ENCODE measurements at regions not wholly inside any gene's neighbourhood (a gene's known extent, or its start where the extent isn't known, plus 50 kb on each side); places are given as distances from the start of the nearest gene placed in this dataset.

GRCh38 chr14:97065305-97066067, 268.3 kb downstream of the VRK1 start:
- Histone ChIP-seq H4K5ac (ENCODE audit: low read depth, low read length) (no peak overlapping the region), H2AK5ac (ENCODE audit: low read depth, low read length) (no peak overlapping the region), H3K4me1 (ENCODE audit: control insufficient read depth, insufficient read depth, low read length) (no peaks in the 10 kb centered on the region), H4K8ac (ENCODE audit: low read depth in 2 of 2, low read length in 2 of 2) (no peak overlapping the region), H2BK15ac (ENCODE audit: low read depth, low read length) (no peak overlapping the region), H3K14ac (replicated peaks; ENCODE audit: low read depth, low read length) (no peak overlapping the region), H3K79me1 (ENCODE audit: low read depth in 1 of 2, low read length in 2 of 2) (no peaks in the 10 kb centered on the region), H3K27ac (ENCODE audit: insufficient read depth, low read length) (no peak overlapping the region), H3K27me3 (ENCODE audit: control insufficient read depth, insufficient read depth, low read length) (no peaks in the 10 kb centered on the region), H2AK9ac (replicated peaks; ENCODE audit: low read depth, low read length, poor library complexity) (no peak overlapping the region), H3K36me3 (ENCODE audit: control insufficient read depth, insufficient read depth, low read length) (no peaks in the 10 kb centered on the region), H3K9me1 (ENCODE audit: insufficient read depth, low read length) (no peaks in the 10 kb centered on the region), H3K9ac (ENCODE audit: low read depth, low read length) (no peak overlapping the region), H2AFZ (replicated peaks; ENCODE audit: low read length, poor library complexity) (no peak overlapping the region), H2BK120ac (ENCODE audit: low read depth, low read length) (no peak overlapping the region), H4K91ac (ENCODE audit: insufficient read depth, low read depth, low read length) (no peak overlapping the region), H2BK5ac (ENCODE audit: low read depth, low read length, poor library complexity, severe bottlenecking) (no peak overlapping the region), H3K4me3 (ENCODE audit: insufficient read depth, low read depth, low read length) (no peak overlapping the region), H3K9me3 (ENCODE audit: control insufficient read depth, insufficient read depth, low read length) (peaks cover 40% of the 10 kb centered on the region), H3K23ac (ENCODE audit: low read depth, low read length) (no peak overlapping the region), H2BK20ac (ENCODE audit: low read depth, low read length) (no peak overlapping the region), H3K4ac (ENCODE audit: low read depth, low read length) (no peak overlapping the region), H3K56ac (ENCODE audit: extremely low read depth, insufficient read depth, low read length) (no peak overlapping the region), H4K20me1 (ENCODE audit: insufficient read depth, low read length) (no peaks in the 10 kb centered on the region), H3K4me2 (ENCODE audit: low read depth, low read length) (no peak overlapping the region), H3K18ac (ENCODE audit: low read depth, low read length) (no peak overlapping the region)
- DNase-seq (no peak), ATAC-seq (ENCODE audit: low read depth) (no peak)
- no TSS peak for BruUV-seq (replicated peaks)
- dilution Hi-C loops (cut with HindIII; ENCODE audit: low sequenced_read_pairs, unreplicated experiment): no loop called here
- ChIA-PET POLR2A (ENCODE audit: unreplicated experiment) (no interaction called here), CTCF (no interaction called here)
- in situ Hi-C loops (cut with MboI; ENCODE audit: low sequenced_read_pairs): no loop called here
- no peak for TF ChIP-seq RCOR1 (IDR thresholded peaks at IDR 0.05; ENCODE audit: insufficient replicate concordance, low read length)
- no peak for TF ChIP-seq NFE2L2 (IDR thresholded peaks at IDR 0.05; ENCODE audit: low read depth, low read length)
- TF ChIP-seq RAD21 (IDR thresholded peaks at IDR 0.05; ENCODE audit: low read length): no peak
- TF ChIP-seq CEBPB (IDR thresholded peaks at IDR 0.05; ENCODE audit: low read depth, low read length): no peak
- TF ChIP-seq MXI1 (IDR thresholded peaks at IDR 0.05; ENCODE audit: borderline replicate concordance, low read depth, low read length): no peak
- no CpG with 5 or more reads among the region's 7 CpGs for WGBS, 2 experiments (ENCODE audit: extremely low coverage in 2 of 2, insufficient read length in 1 of 2)
- intact Hi-C loops (cut with micrococcal nuclease): no loop called here

Measured in IMR-90 (cell line).